Suppressor macrophage treated with lipopolysaccharide for 4 hours (primary cell): ENCODE measurements at regions not wholly inside any gene's neighbourhood (a gene's known extent, or its start where the extent isn't known, plus 50 kb on each side); places are given as distances from the start of the nearest gene placed in this dataset.

ENCODE experiments used
- DNase-seq: peaks from one replicate; pipeline ENCODE4 v3.0.0-alpha.2; 2020

GRCh38 chr16:77070683-77071082, 120.3 kb upstream of the MON1B start:
- no peak for DNase-seq

GRCh38 chr16:77076839-77077238, 114.2 kb upstream of the MON1B start:
- no peak for DNase-seq

DNA sequence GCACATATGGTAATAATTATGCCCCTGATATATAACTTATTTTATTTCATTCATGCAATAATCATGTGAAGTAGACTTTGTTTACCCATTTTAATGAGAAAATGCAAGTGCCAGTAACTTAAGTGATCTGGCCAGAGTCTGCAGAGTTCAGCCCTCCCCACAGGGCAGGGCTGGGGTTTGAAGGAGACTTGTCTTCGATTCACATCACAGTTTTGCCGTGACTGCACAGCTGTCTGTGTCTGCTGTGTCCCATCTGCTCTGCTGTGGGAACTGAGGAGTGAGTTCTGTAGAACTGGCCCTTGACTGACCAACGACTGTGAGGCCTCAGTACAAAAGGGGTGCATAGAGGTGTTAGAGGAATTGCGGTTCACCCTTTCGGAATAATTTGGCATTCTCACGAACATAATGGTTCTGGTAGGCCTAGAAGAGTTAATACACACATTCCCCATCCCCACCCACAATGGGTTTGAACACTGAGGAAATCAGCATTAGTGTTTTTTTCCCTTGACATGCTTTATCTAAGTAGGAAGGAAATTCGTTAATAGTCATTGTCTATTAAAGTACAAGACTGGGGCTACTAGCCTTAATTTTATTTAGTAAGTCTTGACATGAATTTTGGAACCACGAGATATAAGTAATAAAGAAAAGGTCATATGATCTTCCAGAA, 113.6 kb upstream of the MON1B start:
- DNase-seq = no peak

DNA sequence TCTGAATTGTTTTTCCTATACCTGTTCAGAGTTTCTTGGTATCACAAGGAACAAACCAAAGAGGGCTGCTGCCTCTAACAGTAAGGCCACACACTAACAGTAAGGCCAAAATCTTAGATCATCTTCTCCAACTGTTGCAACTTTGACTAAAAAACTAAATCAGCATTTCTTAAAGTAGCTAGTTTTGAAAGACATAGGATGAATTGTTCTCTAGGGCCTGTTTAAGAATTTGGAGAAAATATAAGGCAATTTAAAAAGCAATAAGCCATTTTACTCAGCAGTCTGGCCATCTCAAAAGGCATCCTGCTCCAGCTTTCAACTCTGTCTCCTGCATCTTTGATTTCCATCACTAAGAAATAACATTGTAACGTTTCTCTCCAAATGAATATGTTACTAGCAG, 105.0 kb upstream of the MON1B start:
- no peak for DNase-seq

DNA sequence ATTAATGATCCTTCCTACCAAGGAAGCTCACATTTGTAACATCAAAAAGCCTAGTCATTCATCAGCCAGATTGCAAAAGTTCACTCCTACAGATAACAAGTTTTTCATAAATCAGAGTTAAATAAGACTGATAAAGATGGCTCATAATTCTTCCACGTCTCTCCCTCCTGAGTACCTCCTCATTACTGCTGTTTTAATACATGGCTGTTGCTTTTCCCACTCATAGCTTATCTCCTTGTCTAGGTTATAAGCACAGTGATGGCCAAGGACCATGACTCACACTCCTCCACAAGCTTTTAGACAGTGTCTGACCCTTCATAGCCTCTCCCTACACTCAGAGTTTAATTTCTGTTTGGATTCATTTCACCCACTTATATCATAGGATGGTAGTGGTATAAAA, 100.9 kb upstream of the MON1B start:
- no peak for DNase-seq

DNA sequence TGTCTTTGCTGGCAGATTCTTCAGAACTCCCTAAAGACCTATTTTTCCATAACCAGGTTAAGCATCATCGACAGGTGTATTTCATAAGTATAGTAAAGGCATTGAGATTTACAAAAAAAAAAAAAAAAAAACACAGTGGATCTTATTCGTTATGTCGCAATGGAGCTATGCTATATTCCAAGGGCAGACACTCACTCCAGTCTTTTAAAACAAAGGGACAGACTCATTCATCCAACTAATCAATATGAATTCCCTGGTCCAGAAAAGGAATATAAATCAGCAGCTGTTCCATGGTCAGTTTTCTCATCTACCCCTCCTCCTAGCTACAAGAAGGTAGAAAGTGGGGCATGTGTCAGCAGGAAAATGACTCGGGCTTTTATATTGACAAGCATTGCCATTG, 97.7 kb upstream of the MON1B start:
- no peak for DNase-seq

DNA sequence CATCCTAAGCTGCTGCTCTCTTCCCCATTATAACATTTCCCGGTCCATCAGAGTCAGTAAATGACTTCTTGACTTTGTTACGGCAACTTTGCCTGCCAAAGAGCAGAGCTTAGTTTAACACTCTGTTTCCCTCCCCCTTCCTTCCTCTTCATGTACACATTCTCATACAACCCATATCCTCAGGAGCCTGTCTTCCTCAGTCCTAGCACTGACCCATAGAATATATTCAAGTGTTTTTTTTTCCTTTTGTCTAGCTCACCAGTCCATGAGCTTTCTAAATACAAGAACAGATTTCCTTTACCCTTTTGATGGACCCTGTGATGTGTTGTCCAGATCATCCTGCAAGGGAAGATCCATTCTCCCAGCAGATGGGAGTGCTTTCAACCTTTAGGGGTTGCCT, 97.0 kb upstream of the MON1B start:
- DNase-seq = no peak

DNA sequence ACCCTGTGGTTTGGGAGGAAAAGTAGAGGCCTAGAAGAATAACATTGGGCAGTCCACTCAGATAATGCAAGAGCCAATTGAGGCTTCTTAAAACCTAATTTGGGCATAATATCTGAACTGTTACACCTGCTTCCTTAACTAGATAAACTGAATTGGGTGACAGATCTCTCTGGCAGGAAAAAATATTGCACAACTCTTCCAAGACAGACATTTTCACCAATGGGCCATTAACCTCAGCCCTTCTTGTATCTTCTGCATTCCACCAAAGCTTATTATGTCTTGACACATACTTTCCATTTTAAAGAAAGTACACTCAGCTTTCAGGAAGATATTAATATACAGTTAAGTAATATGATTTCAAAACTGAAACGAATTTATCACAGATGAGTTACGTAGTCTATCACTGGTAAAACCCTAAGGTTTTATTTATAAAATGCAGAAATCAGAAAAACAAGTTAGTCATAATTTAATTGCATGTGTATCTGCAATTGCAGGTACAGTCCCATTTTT, 79.9 kb upstream of the MON1B start:
- peak; percentile 23 for DNase-seq

DNA sequence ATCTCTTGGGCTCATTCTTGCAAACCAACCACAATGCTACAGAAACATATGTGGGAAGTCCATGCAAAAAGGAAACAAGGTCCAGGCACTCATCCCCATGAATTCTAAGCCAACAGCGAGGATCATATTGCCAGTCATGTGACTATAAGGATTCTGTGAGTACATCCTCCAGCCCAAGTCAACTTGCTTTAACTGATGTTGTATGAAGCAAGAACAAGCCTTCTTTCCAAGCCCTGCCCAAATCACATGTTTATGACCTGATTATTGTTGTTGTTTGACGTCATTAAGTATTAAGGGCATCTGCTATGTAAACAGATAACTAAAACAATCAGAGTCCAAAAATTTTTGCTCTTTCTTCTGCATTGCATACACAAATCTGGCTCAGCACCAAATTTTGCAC, 78.2 kb upstream of the MON1B start:
- no peak for DNase-seq

- peak; percentile 1 for DNase-seq
These were observed 77.2 kb upstream of the MON1B start for GRCh38 chr16:77113835-77114234.

GRCh38 chr16:77114361-77114760, 76.6 kb upstream of the MON1B start:
- DNase-seq = peak; percentile 15

DNA sequence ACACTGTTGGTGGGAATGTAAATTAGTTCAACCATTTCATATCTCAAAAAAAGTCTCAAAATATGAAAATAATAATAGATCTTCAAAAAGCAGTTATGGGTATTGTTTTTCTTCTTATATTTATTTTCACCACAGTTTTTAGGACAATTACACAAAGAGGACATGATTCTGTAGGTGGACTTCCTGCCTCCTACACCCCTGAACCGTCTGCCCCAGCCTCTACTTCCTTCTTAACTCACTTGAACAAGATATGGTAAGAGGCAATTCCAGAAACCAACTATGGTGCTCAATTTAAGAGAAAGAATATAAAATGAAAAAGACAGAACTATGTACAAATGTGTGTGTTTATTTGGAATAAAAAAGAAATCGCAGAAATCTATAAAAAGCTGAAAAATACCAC, 74.1 kb upstream of the MON1B start:
- DNase-seq = peak; percentile 3

- no peak for DNase-seq
These were observed 73.3 kb upstream of the MON1B start for GRCh38 chr16:77117707-77118106.

GRCh38 chr16:77131398-77131797, 59.6 kb upstream of the MON1B start:
- no peak for DNase-seq

GRCh38 chr16:77132051-77132618, 58.9 kb upstream of the MON1B start:
- no peak for DNase-seq

GRCh38 chr16:77133706-77134105, 57.3 kb upstream of the MON1B start:
- no peak for DNase-seq

DNA sequence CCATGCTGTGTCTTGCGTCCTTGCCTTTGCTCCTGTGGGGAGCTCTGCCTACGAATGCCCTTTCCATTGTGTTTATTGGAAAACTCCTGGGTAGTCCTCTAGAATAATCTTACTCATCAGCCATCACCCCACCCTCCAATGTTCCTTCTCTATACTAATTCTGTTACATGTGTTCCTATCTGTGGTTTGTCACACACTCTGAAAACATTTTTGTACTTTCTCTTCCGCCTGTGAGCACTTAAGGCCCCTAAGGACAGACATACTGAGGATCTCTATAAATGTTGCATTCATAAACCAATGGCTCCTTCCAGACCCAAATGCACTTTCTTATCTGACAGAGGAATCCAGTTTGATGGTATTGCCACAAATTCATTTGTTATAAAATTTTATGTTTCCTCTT, 53.9 kb upstream of the MON1B start:
- no peak for DNase-seq
